ENCODE measurements at regions not wholly inside any gene's neighbourhood (a gene's known extent, or its start where the extent isn't known, plus 50 kb on each side); places are given as distances from the start of the nearest gene placed in this dataset.

DNA sequence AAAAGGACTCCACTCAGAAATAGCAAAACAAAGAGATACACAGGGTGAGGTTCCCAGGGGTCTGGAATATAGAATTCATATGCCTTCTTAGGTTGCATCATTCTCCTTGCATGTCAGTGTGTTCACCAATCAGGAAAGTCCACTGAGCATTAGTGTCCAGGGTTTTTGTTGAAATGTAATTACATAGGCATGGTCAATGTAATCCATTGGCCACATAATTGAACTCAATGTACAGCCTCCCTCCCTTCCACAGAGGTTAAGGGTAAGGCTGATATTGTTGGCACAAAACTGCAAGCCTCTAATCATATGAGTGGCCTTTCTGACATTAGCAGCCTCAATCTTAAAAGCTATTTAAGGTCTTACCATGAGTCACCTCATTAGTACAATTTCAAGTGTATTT, 736.1 kb upstream of the VSTM2A start:
- H3K36me3 Mint-ChIP-seq (ENCODE audit: insufficient read depth) = no peaks in the 10 kb centered on the region
- H3K4me3 Mint-ChIP-seq (ENCODE audit: low read depth) = no peak overlapping the region
- H3K27ac Mint-ChIP-seq = no peak overlapping the region
- H3K4me1 Mint-ChIP-seq (ENCODE audit: low read depth) = no peaks in the 10 kb centered on the region
- no peak for DNase-seq (ENCODE audit: low spot score, unreplicated experiment)
- TF ChIP-seq, protein P1, sequence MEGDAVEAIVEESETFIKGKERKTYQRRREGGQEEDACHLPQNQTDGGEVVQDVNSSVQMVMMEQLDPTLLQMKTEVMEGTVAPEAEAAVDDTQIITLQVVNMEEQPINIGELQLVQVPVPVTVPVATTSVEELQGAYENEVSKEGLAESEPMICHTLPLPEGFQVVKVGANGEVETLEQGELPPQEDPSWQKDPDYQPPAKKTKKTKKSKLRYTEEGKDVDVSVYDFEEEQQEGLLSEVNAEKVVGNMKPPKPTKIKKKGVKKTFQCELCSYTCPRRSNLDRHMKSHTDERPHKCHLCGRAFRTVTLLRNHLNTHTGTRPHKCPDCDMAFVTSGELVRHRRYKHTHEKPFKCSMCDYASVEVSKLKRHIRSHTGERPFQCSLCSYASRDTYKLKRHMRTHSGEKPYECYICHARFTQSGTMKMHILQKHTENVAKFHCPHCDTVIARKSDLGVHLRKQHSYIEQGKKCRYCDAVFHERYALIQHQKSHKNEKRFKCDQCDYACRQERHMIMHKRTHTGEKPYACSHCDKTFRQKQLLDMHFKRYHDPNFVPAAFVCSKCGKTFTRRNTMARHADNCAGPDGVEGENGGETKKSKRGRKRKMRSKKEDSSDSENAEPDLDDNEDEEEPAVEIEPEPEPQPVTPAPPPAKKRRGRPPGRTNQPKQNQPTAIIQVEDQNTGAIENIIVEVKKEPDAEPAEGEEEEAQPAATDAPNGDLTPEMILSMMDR (IDR thresholded peaks at IDR 0.05; ENCODE audit: unreplicated experiment) = no peak
- no peaks in the 10 kb centered on the region for H3K9me3 Mint-ChIP-seq (ENCODE audit: low read depth)
- no peaks in the 10 kb centered on the region for H3K27me3 Mint-ChIP-seq

DNA sequence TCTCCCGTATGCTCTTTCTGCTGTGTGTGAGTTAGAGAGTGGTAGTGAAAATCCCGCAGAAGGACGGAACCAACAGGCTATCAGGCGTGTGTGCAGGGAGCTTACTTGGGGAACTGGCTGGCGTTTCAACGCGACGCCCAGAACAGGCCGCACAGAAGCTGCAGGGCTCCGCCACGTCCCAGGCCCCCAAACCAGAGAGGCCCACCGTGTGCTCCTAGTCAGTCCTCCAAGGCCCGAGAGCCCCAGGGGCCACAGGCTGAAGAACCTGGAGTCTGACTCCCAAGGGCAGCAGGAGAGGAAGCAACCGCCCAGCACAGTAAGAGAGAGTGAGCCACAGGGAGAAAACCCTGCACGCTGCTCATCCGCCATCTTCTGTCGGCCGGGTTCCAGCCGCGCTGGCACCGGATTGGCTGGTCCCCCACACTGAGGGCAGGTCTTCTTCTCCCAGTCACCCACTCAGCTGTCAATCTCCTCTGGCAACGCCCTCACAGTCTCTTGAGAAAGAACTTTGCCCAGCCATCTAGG, 730.6 kb upstream of the VSTM2A start:
- TF ChIP-seq, protein P1 (IDR thresholded peaks at IDR 0.05; ENCODE audit: unreplicated experiment) = no peak
- no peaks in the 10 kb centered on the region for H3K36me3 Mint-ChIP-seq (ENCODE audit: insufficient read depth)
- no peak overlapping the region for H3K4me3 Mint-ChIP-seq (ENCODE audit: low read depth)
- H3K27ac Mint-ChIP-seq = no peak overlapping the region
- DNase-seq (ENCODE audit: low spot score, unreplicated experiment) = no peak
- no peaks in the 10 kb centered on the region for H3K4me1 Mint-ChIP-seq (ENCODE audit: low read depth)
- no peaks in the 10 kb centered on the region for H3K9me3 Mint-ChIP-seq (ENCODE audit: low read depth)
- H3K27me3 Mint-ChIP-seq = no peaks in the 10 kb centered on the region

DNA sequence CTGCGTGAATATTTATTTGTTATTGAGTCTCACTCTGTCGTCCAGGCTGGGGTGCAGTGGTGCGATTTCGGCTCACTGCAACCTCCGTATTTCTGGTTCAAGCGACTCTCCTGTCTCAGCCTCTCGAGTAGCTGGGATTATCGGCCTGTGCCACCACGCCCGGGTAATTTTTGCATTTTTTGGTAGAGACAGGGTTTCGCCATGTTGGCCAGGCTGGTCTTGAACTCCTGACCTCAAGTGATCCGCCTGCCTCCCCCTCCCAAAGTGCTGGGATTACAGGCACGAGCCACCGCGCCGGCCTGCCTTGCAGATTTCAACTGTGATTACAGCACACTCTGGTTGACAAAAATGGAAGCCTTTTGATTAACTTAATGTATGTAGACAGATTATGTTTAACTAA, 730.0 kb upstream of the VSTM2A start:
- H3K27me3 Mint-ChIP-seq = no peaks in the 10 kb centered on the region
- DNase-seq (ENCODE audit: low spot score, unreplicated experiment) = no peak
- no peaks in the 10 kb centered on the region for H3K36me3 Mint-ChIP-seq (ENCODE audit: insufficient read depth)
- no peaks in the 10 kb centered on the region for H3K4me1 Mint-ChIP-seq (ENCODE audit: low read depth)
- H3K9me3 Mint-ChIP-seq (ENCODE audit: low read depth) = no peaks in the 10 kb centered on the region
- no peak overlapping the region for H3K27ac Mint-ChIP-seq
- TF ChIP-seq, protein P1 (IDR thresholded peaks at IDR 0.05; ENCODE audit: unreplicated experiment) = no peak
- H3K4me3 Mint-ChIP-seq (ENCODE audit: low read depth) = no peak overlapping the region

DNA sequence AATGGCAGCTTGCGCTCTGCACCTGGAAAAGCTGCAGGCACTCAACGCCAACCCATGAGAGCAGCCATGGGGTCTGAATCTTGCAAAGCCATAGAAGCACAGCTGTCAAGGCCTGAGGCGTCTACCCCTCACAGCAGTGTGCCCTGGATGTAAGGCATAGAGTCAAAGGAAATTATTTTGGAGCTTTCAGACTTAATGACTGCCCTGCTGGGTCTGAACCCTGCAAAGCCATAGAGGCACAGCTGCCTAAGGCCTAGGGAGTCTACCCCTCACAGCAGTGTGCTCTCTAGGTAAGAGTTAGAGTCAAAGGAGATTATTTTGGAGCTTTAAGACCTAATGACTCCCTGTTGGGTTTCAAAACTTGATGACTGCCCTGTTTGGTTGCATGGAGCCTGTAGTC, 706.9 kb upstream of the VSTM2A start:
- H3K4me3 Mint-ChIP-seq (ENCODE audit: low read depth) = no peak overlapping the region
- H3K36me3 Mint-ChIP-seq (ENCODE audit: insufficient read depth) = no peaks in the 10 kb centered on the region
- TF ChIP-seq, protein P1 (IDR thresholded peaks at IDR 0.05; ENCODE audit: unreplicated experiment) = no peak
- no peaks in the 10 kb centered on the region for H3K4me1 Mint-ChIP-seq (ENCODE audit: low read depth)
- no peaks in the 10 kb centered on the region for H3K27me3 Mint-ChIP-seq
- H3K9me3 Mint-ChIP-seq (ENCODE audit: low read depth) = peaks cover 10% of the 10 kb centered on the region
- H3K27ac Mint-ChIP-seq = no peak overlapping the region
- no peak for DNase-seq (ENCODE audit: low spot score, unreplicated experiment)

DNA sequence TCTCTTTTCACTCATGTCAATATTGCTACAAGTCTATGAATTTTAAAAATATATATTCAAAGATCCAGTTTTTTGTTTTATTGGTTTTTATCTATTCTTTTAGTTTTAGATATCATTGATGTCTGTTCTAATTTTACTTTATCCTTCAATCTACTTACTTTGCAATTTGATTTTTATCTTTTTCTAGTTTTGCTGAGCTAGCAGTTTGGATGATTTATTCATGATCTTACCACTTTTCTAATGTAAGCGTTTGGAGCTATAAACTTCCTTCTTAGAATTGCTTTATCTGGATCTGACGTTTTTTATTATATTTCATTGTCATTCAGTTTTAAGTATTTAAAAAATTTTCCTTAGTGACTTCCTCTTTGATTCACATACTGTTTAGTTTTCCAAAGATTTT, 664.5 kb upstream of the VSTM2A start:
- H3K4me1 Mint-ChIP-seq (ENCODE audit: low read depth) = no peaks in the 10 kb centered on the region
- DNase-seq (ENCODE audit: low spot score, unreplicated experiment) = no peak
- no peak overlapping the region for H3K27ac Mint-ChIP-seq

More for the DNA sequence above, 664.5 kb upstream of the VSTM2A start:
- no peak overlapping the region for H3K4me3 Mint-ChIP-seq (ENCODE audit: low read depth)
- H3K9me3 Mint-ChIP-seq (ENCODE audit: low read depth) = no peaks in the 10 kb centered on the region
- H3K27me3 Mint-ChIP-seq = no peaks in the 10 kb centered on the region
- TF ChIP-seq, protein P1 (IDR thresholded peaks at IDR 0.05; ENCODE audit: unreplicated experiment) = no peak
- no peaks in the 10 kb centered on the region for H3K36me3 Mint-ChIP-seq (ENCODE audit: insufficient read depth)

Data from progenitor cell of endocrine pancreas (in vitro differentiated cells).